GM19468 (cell line): ENCODE measurements at regions not wholly inside any gene's neighbourhood (a gene's known extent, or its start where the extent isn't known, plus 50 kb on each side); places are given as distances from the start of the nearest gene placed in this dataset.
A peak's percentile ranks its signal among the peaks of the same experiment; 100 is the strongest.
"Not testable (repeated sequence)": the region's sequence is repeated elsewhere in the genome, so short reads cannot be mapped to it uniquely, and the experiment has no call there.

Experiments used
- ATAC-seq: cut with Tn5 transposase; IDR thresholded peaks from one replicate; pipeline ENCODE4 v1.9.1; 2021; ENCODE audit warnings: mild to moderate bottlenecking, moderate library complexity, moderate number of reproducible peaks; ENCODE audit not compliant: unreplicated experiment; ENCODE audit errors: extremely low read depth

GRCh38 chr6:96743496-96743895 lies 93.8 kb downstream of the GPR63 start:
- no peak for ATAC-seq

GRCh38 chr6:96742702-96743101 lies 94.6 kb downstream of the GPR63 start:
- ATAC-seq: no peak

GRCh38 chr6:96735332-96735731 lies 101.9 kb downstream of the GPR63 start:
- no peak for ATAC-seq

- ATAC-seq: no peak
These were observed 110.1 kb downstream of the GPR63 start for GRCh38 chr6:96727144-96727543.

GRCh38 chr6:96725296-96725695 lies 112.0 kb downstream of the GPR63 start:
- no peak for ATAC-seq

- ATAC-seq: no peak
These were observed 112.6 kb downstream of the GPR63 start for GRCh38 chr6:96724641-96725040.

GRCh38 chr6:96723362-96723761 lies 113.9 kb downstream of the GPR63 start:
- no peak for ATAC-seq

- no peak for ATAC-seq
These were observed 116.0 kb downstream of the GPR63 start for GRCh38 chr6:96721227-96721626.

- peak; percentile 33 for ATAC-seq
These were observed 121.1 kb downstream of the GPR63 start for GRCh38 chr6:96716221-96716620.

- no peak for ATAC-seq
These were observed 121.7 kb downstream of the GPR63 start for GRCh38 chr6:96715608-96716007.

- ATAC-seq: no peak
These were observed 132.6 kb downstream of the GPR63 start for GRCh38 chr6:96704713-96705112.

- ATAC-seq: no peak
These were observed 134.7 kb downstream of the GPR63 start for GRCh38 chr6:96702626-96703025.

GRCh38 chr6:96700915-96701314 lies 136.4 kb downstream of the GPR63 start:
- no peak for ATAC-seq

GRCh38 chr6:96694429-96694828 lies 131.5 kb downstream of the FHL5 start:
- not testable (repeated sequence) for ATAC-seq

GRCh38 chr6:96687121-96687520 lies 124.2 kb downstream of the FHL5 start:
- ATAC-seq: no peak

GRCh38 chr6:96685702-96686101 lies 122.8 kb downstream of the FHL5 start:
- no peak for ATAC-seq

GRCh38 chr6:96683819-96684528 lies 121.0 kb downstream of the FHL5 start:
- no peak for ATAC-seq

GRCh38 chr6:96682017-96682416 lies 119.1 kb downstream of the FHL5 start:
- no peak for ATAC-seq

- no peak for ATAC-seq
These were observed 112.7 kb downstream of the FHL5 start for GRCh38 chr6:96675597-96675996.
